Fibroblast of peridontal ligament (primary cell): ENCODE measurements at regions not wholly inside any gene's neighbourhood (a gene's known extent, or its start where the extent isn't known, plus 50 kb on each side); places are given as distances from the start of the nearest gene placed in this dataset.
A peak's percentile ranks its signal among the peaks of the same experiment; 100 is the strongest.
"Not testable (repeated sequence)": the region's sequence is repeated elsewhere in the genome, so short reads cannot be mapped to it uniquely, and the experiment has no call there.

Experiments
- DNase-seq: peaks from one replicate; pipeline ENCODE4 v3.0.0-alpha.2; 2010; ENCODE audit errors: extremely low read depth

DNA sequence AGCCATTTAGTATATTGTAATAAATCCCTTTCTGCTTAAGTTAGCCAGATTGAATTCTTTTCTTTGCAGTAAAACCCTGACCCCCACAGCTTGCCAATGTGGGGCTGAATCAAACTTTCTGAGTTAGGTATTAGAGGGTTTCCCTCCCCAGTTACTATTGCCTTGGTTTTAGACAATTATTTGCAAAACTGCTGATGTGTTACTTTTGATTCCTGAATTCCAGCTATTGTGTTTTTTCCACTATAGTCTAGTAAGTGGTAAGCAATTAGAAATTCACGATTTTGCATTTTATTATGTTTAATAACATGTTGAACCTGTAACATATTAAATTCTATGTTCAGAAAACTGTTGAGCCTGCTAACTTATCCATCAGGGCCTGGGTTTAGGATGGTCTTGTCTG, 391.5 kb downstream of the DLEU7 start:
- no peak for DNase-seq

DNA sequence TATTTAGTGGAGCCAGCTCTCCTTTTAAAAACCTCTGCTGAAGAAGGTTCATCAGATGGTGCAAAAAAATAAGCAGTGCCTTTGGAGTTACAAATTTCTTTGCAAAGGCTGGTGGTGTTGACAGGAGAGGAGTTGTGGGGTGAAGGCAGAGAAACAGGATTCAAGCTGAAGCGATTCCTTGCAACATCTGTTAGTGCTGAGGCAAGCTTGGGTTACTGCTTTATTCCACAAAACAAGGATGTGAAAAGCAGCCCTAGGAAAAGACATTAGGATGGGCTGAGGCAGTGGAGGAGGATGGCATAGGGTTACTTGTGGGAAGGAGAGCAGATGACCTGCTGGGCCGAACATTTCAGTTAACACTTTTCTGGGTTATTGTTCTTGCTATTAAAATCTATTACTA, 390.7 kb downstream of the DLEU7 start:
- DNase-seq: peak; percentile 46

GRCh38 chr13:50453188-50453587, 390.3 kb downstream of the DLEU7 start:
- peak; percentile 68 for DNase-seq

DNA sequence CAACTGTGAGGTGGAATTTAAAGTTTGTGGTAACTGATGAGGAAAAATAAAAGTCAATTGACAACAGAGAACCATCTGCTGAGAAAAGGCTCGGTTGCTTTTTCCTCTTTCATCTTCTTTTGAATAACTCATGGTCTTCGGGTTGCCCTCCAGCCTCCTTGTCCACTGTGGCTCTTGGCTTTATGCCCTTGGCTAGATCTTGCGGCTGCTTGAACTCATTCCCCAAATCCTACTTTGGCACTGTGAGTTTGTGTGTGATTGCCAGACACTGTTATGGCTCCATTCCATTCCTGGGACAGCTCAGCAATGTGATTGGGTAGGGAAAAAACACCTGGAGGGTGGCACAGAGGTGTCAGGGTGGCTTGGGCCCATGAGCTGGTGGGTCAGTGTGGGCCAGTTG, 387.4 kb downstream of the DLEU7 start:
- DNase-seq: peak; percentile 30

DNA sequence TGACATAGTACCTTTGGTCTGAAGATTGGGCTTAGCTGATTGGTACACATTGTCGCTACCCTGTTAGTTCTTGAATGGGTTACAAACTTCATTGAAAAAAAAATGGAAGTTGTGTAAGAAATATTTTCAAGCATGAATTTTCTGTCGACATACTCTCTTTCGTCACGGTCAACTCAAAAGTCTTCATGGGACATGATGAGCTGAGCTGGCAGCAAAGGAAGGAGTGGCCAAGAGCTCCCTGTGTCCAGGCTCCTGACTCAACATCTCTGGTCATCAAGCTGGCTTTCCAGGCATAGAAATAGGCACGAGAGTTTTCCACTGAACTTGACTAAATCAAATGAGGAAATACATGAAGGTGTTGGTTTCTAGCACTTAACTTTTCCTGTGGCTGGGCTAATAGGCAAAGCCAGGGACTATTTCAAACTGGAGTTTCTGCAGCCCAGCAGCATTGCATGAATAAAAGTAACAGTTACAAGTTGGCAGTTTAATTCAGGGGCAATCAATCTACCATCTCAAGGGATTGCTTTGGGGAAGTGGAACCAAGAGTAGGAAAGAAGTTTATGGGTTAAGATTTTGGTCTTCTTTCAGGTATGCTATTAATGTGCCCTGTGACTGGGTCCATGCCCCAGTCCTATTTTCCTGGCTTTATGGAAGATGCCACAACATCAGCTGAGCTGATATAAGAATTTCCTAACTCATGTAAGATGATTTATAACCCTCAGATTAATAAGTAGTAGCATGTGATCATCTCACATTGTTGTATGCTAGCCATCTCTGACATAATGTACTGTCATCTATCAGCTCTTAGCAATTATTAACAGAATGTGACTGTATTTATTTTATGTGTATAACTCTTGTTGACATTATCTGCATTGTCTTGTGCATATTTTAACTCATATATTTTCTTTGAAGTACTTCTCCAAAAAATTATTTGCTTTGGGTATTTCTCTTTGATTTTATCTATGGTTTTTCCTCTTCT, 385.8 kb downstream of the DLEU7 start:
- DNase-seq: no peak

DNA sequence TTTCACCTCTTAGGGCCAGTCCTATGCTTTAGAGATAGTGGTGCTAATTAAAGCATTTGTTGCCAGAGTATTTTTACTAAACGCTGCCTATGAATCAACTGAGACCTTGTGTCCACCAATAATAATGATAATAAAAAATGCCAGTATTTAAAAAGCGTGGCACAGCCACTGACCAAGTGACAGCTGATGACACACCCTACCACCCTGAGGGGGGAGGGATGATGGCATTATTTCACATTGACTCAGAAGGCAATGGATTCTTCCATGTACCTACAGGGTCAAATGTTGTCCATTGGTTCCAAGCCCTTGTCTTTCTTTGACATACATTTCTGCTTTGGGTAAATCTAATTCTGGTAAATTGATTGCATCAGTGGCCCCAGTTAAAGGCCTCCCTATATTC, 384.4 kb downstream of the DLEU7 start:
- no peak for DNase-seq

- DNase-seq: no peak
These were observed 383.8 kb downstream of the DLEU7 start for GRCh38 chr13:50459658-50460057.

- DNase-seq: no peak
These were observed 383.1 kb downstream of the DLEU7 start for GRCh38 chr13:50460358-50460757.

- no peak for DNase-seq
These were observed 382.3 kb downstream of the DLEU7 start for GRCh38 chr13:50461189-50461588.

DNA sequence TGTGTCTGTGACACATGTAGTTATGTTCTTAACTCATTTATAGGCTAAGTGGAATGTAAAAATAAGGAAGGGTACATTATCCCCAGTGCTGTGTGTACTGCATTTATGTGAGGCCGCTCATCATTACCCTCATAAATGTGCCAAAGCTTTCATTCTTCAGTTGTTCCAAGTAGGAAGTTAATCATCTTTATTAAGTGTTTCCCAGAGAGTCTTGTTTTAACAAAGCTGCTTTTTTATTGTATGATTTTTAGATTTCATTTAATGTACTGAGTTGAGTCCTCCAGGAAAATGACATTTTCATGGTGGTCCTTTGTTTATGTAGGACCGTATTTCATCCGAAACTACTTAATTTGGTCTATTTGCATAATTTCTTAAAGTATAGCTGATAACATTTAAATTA, 379.8 kb downstream of the DLEU7 start:
- DNase-seq: no peak

GRCh38 chr13:50464349-50465251, 378.9 kb downstream of the DLEU7 start:
- no peak for DNase-seq

DNA sequence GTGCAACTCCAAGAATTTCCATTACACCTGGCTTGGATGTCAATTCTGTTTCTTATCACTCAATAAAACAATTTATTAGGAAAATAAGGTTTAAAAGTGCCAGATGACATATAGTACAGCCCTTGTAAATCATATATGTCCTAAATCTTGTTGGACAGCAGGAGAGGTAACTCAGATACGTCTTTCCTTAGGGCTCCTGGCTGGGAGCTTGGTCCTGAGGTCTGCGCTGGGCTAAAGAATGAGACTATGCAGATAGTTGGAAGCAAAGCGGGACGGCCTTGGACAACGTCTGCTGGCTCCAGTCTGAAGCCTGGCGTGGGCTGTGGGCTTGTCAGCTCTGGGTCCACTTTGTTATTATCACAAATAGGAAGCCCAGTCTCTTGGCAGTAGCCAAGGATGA, 377.0 kb downstream of the DLEU7 start:
- DNase-seq: no peak

DNA sequence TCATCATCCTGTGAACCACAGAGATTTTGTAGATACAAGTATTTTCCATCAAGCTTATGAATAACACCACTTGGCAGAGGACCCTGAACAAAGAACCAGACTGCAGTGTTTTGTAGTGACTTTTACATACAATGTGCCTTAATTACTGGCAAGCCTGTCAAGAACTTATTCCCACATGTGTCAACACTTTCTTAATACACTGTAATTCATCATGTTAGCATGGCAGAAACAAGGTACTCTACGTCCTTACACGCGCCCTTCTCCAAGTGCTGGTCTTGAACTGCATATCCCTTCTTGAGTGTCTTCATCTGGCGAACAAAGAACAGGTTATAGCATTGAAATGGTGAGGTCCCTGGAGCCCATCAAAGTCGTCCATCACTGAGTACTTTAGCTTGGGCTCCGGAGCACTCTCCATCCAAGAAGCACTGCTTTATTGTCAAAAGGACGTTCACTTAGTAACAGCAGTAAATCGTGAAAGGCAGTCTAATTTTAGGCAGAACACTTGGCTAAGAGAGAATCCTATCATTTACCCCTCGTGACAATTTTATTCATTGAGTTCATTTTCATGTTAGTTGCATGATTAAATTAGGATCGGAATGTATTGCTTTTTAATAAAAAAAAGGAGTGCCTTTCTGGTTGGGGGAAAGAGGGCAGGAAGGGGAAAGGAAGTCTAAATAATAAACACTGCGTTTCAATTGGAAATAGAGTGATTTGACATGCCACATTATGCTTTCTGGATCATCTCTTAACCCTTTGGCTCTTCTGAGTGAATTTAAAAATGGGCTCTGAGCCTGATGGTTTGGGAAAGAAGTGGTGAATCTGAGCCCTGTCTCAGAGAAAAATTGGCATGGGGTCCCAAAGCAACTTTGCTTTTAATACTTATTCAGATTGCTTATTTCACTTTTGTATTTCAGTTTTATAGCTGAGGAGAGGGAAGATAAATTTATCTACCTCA, 376.1 kb downstream of the DLEU7 start:
- DNase-seq: no peak

DNA sequence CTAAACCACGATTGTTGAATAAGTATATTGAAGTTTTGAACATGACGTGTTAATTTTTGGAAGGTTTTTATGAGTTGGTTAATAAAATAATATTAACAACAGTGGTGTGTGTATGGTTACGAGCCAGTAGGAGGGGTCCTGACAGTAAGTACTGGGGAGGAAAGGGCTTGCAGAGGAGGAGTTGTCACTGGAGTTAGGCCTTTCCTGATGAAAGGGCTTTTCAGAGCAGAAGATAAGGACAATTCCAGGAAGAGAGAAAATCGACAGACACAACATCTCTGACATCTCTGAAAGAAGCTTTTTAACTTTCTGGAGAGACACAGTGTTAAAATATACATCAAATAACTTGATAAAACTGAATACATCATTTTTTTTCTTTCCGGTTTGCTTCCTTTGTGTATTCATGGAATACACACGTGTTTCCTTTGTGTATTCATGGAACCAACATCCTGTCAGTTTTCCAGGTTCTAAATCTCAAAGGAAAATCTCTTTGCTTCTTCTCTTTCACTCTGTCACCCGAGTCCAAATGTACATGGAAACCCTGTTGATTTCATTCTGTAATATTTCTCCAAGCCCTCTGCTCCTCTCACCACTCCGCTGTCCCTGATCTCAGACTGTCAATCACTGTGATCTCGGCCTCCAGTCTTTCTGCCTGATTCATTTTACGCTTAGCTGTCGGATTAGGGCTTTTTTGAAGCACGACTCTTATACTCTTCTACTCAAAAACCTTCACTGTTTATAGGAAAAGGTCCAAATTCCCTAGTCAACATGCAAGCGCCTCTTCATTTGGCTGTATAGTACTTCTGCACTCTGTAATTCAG, 374.4 kb downstream of the DLEU7 start:
- no peak for DNase-seq

- not testable (repeated sequence) for DNase-seq
These were observed 370.4 kb downstream of the DLEU7 start for GRCh38 chr13:50473050-50473449.

DNA sequence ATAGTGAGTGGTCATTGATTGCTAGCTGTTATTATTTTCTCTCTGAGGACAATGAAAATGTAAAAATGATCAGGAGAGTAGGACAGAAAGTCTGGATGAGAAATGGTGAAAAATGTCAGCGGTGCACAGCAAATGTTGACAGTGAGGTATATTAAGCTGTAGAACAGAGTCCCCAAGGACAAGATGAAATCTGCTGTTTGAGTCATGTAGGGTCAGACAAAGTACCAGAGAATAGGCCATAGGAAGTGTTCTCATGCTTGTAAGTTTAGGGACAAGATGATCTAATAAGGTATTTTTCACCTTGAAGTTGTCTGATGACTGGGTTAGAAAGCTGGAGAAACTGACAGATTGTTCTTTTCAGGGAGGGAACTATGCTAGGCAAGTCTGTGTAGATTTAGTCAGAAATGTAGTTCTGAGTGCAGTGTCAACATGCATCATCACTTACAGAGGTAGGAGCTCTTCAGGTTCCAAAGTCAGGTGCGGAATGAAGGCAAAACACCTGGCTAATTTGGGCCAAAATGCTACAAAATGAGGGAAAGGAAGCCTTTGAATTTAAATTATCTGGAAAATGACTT, 369.3 kb downstream of the DLEU7 start:
- DNase-seq: no peak

GRCh38 chr13:50476577-50477285, 366.8 kb downstream of the DLEU7 start:
- DNase-seq: peak; percentile 54

GRCh38 chr13:50481936-50482335, 361.6 kb downstream of the DLEU7 start:
- DNase-seq: no peak

DNA sequence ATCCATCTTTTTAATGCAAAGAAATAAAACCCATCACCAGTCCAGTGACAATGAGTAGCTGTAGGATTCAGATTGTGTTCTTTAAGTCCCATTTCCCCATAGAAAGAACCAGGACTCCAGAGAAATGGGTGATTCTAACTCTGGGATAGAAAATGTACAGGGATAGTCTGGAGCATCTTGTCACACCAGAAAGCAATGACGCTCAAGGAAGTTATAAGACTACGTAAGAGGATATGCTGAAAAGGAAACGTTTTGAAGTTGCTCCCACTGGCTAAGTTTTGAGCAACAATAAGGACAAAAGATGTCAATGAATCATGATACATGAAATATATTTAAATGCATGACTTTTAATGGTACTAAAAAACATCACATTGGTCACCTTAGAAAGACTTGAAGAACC, 360.1 kb downstream of the DLEU7 start:
- no peak for DNase-seq
